Parathyroid adenoma (tissue), 2 donors: ENCODE measurements at regions not wholly inside any gene's neighbourhood (a gene's known extent, or its start where the extent isn't known, plus 50 kb on each side); places are given as distances from the start of the nearest gene placed in this dataset.
"Not testable (repeated sequence)": the region's sequence is repeated elsewhere in the genome, so short reads cannot be mapped to it uniquely, and the experiment has no call there.

Source experiments
- H2AFZ ChIP-seq: fragments of 300-600 bp; sonication (generic); one replicate; pipeline ENCODE4 v1.7.0; 2017; ENCODE audit warnings: antibody characterized with exemption, mild to moderate bottlenecking
- H3K27ac ChIP-seq: fragments of 300-600 bp; sonication (generic); one replicate; pipeline ENCODE4 v1.7.0; 2017
- H3K27me3 ChIP-seq: fragments of 300-600 bp; sonication (generic); one replicate; pipeline ENCODE4 v1.7.0; 2017; ENCODE audit warnings: low read length; ENCODE audit not compliant: control insufficient read depth, insufficient read depth
- H3K36me3 ChIP-seq: fragments of 300-600 bp; sonication (generic); one replicate; pipeline ENCODE4 v1.7.0; 2017; ENCODE audit warnings: low read length; ENCODE audit not compliant: control insufficient read depth, insufficient read depth
- H3K4me1 ChIP-seq: fragments of 300-600 bp; sonication (generic); one replicate; pipeline ENCODE4 v1.7.0; 2017; ENCODE audit warnings: control low read depth
- H3K4me2 ChIP-seq: fragments of 300-600 bp; sonication (generic); one replicate; pipeline ENCODE4 v1.7.0; 2017; ENCODE audit warnings: low read length
- H3K4me3 ChIP-seq: fragments of 300-600 bp; sonication (generic); one replicate; pipeline ENCODE4 v1.7.0; 2017; ENCODE audit warnings: low read depth, low read length
- H3K79me2 ChIP-seq: fragments of 300-600 bp; sonication (generic); one replicate; pipeline ENCODE4 v1.7.0; 2017; ENCODE audit warnings: control low read depth
- H3K9ac ChIP-seq: fragments of 300-600 bp; sonication (generic); one replicate; pipeline ENCODE4 v1.7.0; 2017; ENCODE audit warnings: mild to moderate bottlenecking
- H3K9me3 ChIP-seq: fragments of 300-600 bp; sonication (generic); one replicate; pipeline ENCODE4 v1.7.0; 2017; ENCODE audit warnings: low read length; ENCODE audit not compliant: control insufficient read depth
- CTCF ChIP-seq: fragments of 300-600 bp; sonication (generic); IDR thresholded peaks from one replicate; pipeline ENCODE4 v1.7.0; 2017; ENCODE audit warnings: antibody characterized with exemption, mild to moderate bottlenecking
- donor health status: primary hyperparathyroidism.

DNA sequence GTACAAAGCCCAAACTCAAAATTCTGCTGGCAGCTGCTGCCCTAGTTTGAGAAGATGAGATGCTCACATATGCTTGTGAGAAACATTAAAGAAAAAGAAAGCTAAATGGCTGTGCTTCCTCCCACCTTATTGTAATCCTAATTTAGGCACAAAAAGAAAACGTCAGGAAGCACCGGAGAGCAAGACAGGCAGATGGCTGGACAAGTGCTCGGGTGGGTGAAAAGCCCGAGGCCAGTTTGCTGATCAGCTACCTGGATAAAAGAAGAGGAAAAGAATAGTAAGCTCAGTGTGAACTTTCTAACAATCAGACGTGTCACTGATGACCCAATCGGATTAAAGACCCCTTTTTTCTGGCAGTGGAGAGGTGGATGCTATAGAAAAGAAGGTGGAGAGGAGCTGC is 368.0 kb upstream of the ATP10A start:
- H3K36me3 ChIP-seq = no peaks in the 10 kb centered on the region
- TF ChIP-seq CTCF = no peak
- no peaks in the 10 kb centered on the region for H3K79me2 ChIP-seq
- no peak overlapping the region for H3K4me3 ChIP-seq
- no peak overlapping the region for H3K27ac ChIP-seq
- H3K4me2 ChIP-seq = no peak overlapping the region
- no peaks in the 10 kb centered on the region for H3K4me1 ChIP-seq
- no peaks in the 10 kb centered on the region for H3K27me3 ChIP-seq
- no peaks in the 10 kb centered on the region for H3K9me3 ChIP-seq
- no peak overlapping the region for H3K9ac ChIP-seq
- H2AFZ ChIP-seq = no peak overlapping the region

GRCh38 chr15:26224266-26224665 is 361.1 kb upstream of the ATP10A start:
- Histone ChIP-seq H3K27ac (no peak overlapping the region), H3K4me3 (no peak overlapping the region)

GRCh38 chr15:26223720-26224119 is 360.6 kb upstream of the ATP10A start:
- no peak for TF ChIP-seq CTCF
- Histone ChIP-seq H3K9ac (no peak overlapping the region), H3K4me2 (no peak overlapping the region), H3K79me2 (no peaks in the 10 kb centered on the region), H3K27ac (no peak overlapping the region), H3K36me3 (no peaks in the 10 kb centered on the region), H3K4me1 (no peaks in the 10 kb centered on the region), H3K9me3 (no peaks in the 10 kb centered on the region), H3K4me3 (no peak overlapping the region), H3K27me3 (no peaks in the 10 kb centered on the region), H2AFZ (no peak overlapping the region)

More at GRCh38 chr15:26224266-26224665, 361.1 kb upstream of the ATP10A start:
- Histone ChIP-seq H3K4me2 (no peak overlapping the region), H3K36me3 (no peaks in the 10 kb centered on the region), H3K9ac (no peak overlapping the region), H3K79me2 (no peaks in the 10 kb centered on the region), H3K9me3 (no peaks in the 10 kb centered on the region), H2AFZ (no peak overlapping the region), H3K27me3 (no peaks in the 10 kb centered on the region), H3K4me1 (no peaks in the 10 kb centered on the region)
- TF ChIP-seq CTCF = no peak

GRCh38 chr15:26222781-26223180 is 359.7 kb upstream of the ATP10A start:
- H3K4me1 ChIP-seq = no peaks in the 10 kb centered on the region
- H3K4me2 ChIP-seq = no peak overlapping the region
- no peaks in the 10 kb centered on the region for H3K9me3 ChIP-seq
- no peak overlapping the region for H3K27ac ChIP-seq
- no peak overlapping the region for H3K4me3 ChIP-seq
- no peaks in the 10 kb centered on the region for H3K79me2 ChIP-seq
- no peaks in the 10 kb centered on the region for H3K27me3 ChIP-seq
- no peak for TF ChIP-seq CTCF
- no peak overlapping the region for H3K9ac ChIP-seq
- no peaks in the 10 kb centered on the region for H3K36me3 ChIP-seq
- no peak overlapping the region for H2AFZ ChIP-seq

DNA sequence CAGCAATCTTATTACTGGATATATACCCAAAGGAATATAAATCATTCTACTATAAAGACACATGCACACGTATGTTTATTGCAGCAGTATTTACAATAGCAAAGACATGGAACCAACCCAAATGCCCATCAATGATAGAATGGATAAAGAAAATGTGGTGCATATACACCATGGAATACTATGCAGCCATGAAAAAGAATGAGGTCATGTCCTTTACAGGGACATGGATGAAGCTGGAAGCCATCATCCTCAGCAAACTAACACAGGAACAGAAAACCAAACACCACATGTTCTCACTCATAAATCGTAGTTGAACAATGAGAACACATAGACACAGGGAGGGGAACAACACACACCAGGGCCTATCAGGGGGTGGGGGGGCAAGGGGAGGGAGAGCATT is 353.9 kb upstream of the ATP10A start:
- H3K4me1 ChIP-seq, H3K4me3 ChIP-seq, H3K79me2 ChIP-seq, H3K27ac ChIP-seq, H2AFZ ChIP-seq, H3K9me3 ChIP-seq, H3K36me3 ChIP-seq, H3K27me3 ChIP-seq, H3K9ac ChIP-seq, H3K4me2 ChIP-seq: not testable (repeated sequence)
